ENCODE measurements at regions not wholly inside any gene's neighbourhood (a gene's known extent, or its start where the extent isn't known, plus 50 kb on each side); places are given as distances from the start of the nearest gene placed in this dataset.
A peak's percentile ranks its signal among the peaks of the same experiment; 100 is the strongest.

- TF ChIP-seq ZFP82 (CRISPR knock-in tag; IDR thresholded peaks at IDR 0.05; ENCODE audit: borderline replicate concordance), result no peak
- peak; percentile 67 for TF ChIP-seq SAP130 (CRISPR knock-in tag; IDR thresholded peaks at IDR 0.05; ENCODE audit: low read depth)
- peak; percentile 96 for TF ChIP-seq CBX5 (CRISPR knock-in tag; IDR thresholded peaks at IDR 0.05; ENCODE audit: borderline replicate concordance)
- TF ChIP-seq ZNF614 (CRISPR knock-in tag; IDR thresholded peaks at IDR 0.05; ENCODE audit: borderline replicate concordance), result peak; percentile 78
- peak; percentile 80 for TF ChIP-seq ZNF224 (CRISPR knock-in tag; IDR thresholded peaks at IDR 0.05)
- TF ChIP-seq ZNF567 (CRISPR knock-in tag; IDR thresholded peaks at IDR 0.05; ENCODE audit: borderline replicate concordance), result peak; percentile 80; the same call in 1 of the 2 replicates
- peak; percentile 94 for TF ChIP-seq ZSCAN31 (CRISPR knock-in tag; IDR thresholded peaks at IDR 0.05; ENCODE audit: low read depth)
- TF ChIP-seq, protein P1, sequence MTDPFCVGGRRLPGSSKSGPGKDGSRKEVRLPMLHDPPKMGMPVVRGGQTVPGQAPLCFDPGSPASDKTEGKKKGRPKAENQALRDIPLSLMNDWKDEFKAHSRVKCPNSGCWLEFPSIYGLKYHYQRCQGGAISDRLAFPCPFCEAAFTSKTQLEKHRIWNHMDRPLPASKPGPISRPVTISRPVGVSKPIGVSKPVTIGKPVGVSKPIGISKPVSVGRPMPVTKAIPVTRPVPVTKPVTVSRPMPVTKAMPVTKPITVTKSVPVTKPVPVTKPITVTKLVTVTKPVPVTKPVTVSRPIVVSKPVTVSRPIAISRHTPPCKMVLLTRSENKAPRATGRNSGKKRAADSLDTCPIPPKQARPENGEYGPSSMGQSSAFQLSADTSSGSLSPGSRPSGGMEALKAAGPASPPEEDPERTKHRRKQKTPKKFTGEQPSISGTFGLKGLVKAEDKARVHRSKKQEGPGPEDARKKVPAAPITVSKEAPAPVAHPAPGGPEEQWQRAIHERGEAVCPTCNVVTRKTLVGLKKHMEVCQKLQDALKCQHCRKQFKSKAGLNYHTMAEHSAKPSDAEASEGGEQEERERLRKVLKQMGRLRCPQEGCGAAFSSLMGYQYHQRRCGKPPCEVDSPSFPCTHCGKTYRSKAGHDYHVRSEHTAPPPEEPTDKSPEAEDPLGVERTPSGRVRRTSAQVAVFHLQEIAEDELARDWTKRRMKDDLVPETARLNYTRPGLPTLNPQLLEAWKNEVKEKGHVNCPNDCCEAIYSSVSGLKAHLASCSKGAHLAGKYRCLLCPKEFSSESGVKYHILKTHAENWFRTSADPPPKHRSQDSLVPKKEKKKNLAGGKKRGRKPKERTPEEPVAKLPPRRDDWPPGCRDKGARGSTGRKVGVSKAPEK (CRISPR knock-in tag; IDR thresholded peaks at IDR 0.05; ENCODE audit: borderline replicate concordance), result 0 out of 2 replicates have a peak, but pooled peaks have one; percentile 55
- TF ChIP-seq ARID2 (CRISPR knock-in tag; IDR thresholded peaks at IDR 0.05; ENCODE audit: borderline replicate concordance), result no peak
- peak; percentile 54; the same call in 1 of the 2 replicates for TF ChIP-seq GZF1 (CRISPR knock-in tag; IDR thresholded peaks at IDR 0.05)
- peak; percentile 70; the same call in 1 of the 2 replicates for TF ChIP-seq ZFP91 (CRISPR knock-in tag; IDR thresholded peaks at IDR 0.05; ENCODE audit: borderline replicate concordance)
- peak; percentile 87 for TF ChIP-seq RARA (CRISPR knock-in tag; IDR thresholded peaks at IDR 0.05)
- TF ChIP-seq, protein P2, sequence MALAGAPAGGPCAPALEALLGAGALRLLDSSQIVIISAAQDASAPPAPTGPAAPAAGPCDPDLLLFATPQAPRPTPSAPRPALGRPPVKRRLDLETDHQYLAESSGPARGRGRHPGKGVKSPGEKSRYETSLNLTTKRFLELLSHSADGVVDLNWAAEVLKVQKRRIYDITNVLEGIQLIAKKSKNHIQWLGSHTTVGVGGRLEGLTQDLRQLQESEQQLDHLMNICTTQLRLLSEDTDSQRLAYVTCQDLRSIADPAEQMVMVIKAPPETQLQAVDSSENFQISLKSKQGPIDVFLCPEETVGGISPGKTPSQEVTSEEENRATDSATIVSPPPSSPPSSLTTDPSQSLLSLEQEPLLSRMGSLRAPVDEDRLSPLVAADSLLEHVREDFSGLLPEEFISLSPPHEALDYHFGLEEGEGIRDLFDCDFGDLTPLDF (CRISPR knock-in tag; IDR thresholded peaks at IDR 0.05), result 0 out of 2 replicates have a peak, but pooled peaks have one; percentile 37
- TF ChIP-seq NFIC (IDR thresholded peaks at IDR 0.05; ENCODE audit: low read length), result peak; percentile 98
- no peak for TF ChIP-seq ZNF124 (CRISPR knock-in tag; IDR thresholded peaks at IDR 0.05)
- peak; percentile 80; the same call in 1 of the 2 replicates for TF ChIP-seq TOE1 (CRISPR knock-in tag; IDR thresholded peaks at IDR 0.05)
- TF ChIP-seq, protein P3, sequence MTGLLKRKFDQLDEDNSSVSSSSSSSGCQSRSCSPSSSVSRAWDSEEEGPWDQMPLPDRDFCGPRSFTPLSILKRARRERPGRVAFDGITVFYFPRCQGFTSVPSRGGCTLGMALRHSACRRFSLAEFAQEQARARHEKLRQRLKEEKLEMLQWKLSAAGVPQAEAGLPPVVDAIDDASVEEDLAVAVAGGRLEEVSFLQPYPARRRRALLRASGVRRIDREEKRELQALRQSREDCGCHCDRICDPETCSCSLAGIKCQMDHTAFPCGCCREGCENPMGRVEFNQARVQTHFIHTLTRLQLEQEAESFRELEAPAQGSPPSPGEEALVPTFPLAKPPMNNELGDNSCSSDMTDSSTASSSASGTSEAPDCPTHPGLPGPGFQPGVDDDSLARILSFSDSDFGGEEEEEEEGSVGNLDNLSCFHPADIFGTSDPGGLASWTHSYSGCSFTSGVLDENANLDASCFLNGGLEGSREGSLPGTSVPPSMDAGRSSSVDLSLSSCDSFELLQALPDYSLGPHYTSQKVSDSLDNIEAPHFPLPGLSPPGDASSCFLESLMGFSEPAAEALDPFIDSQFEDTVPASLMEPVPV (CRISPR knock-in tag; IDR thresholded peaks at IDR 0.05), result 0 out of 2 replicates have a peak, but pooled peaks have one; percentile 52
- TF ChIP-seq ARID3A (IDR thresholded peaks at IDR 0.05; ENCODE audit: low read depth, low read length), result peak; percentile 98
- peak; percentile 96 for TF ChIP-seq FOXA1 (IDR thresholded peaks at IDR 0.05)
- peak; percentile 94 for TF ChIP-seq FOXA1 (CRISPR knock-in tag; IDR thresholded peaks at IDR 0.05)
- no peak for TF ChIP-seq ZNF724P (CRISPR knock-in tag; IDR thresholded peaks at IDR 0.05; ENCODE audit: borderline replicate concordance)
- TF ChIP-seq ZNF451 (CRISPR knock-in tag; IDR thresholded peaks at IDR 0.05), result no peak
These were observed 152.4 kb upstream of the COL21A1 start (continued) for GRCh38 chr6:56399672-56400263.

Measured in HepG2 (cell line).